GM12891 (cell line): ENCODE measurements at regions not wholly inside any gene's neighbourhood (a gene's known extent, or its start where the extent isn't known, plus 50 kb on each side); places are given as distances from the start of the nearest gene placed in this dataset.

ENCODE experiments used
- PAX5 ChIP-seq: IDR thresholded peaks from 2 replicates; pipeline ENCODE4 v1.6.1; 2011; ENCODE audit warnings: low read length, moderate library complexity, mild to moderate bottlenecking; ENCODE audit not compliant: insufficient read depth, severe bottlenecking
- POLR2A ChIP-seq: IDR thresholded peaks from 2 replicates; pipeline ENCODE4 v1.6.1; 2011; ENCODE audit warnings: low read depth, low read length, control low read depth
- POLR2AphosphoS5 ChIP-seq: IDR thresholded peaks from 2 replicates; pipeline ENCODE4 v1.6.1; 2011; ENCODE audit warnings: low read depth, low read length, control low read depth
- SPI1 ChIP-seq: IDR thresholded peaks from 2 replicates; pipeline ENCODE4 v1.6.1; 2011; ENCODE audit warnings: low read depth, low read length, control low read depth
- TAF1 ChIP-seq: IDR thresholded peaks from 2 replicates; pipeline ENCODE4 v1.6.1; 2011; ENCODE audit warnings: low read depth, low read length, control low read depth

GRCh38 chr5:163660486-163660885, 155.1 kb downstream of the MAT2B start:
- TF ChIP-seq POLR2A (no peak), POLR2AphosphoS5 (no peak), TAF1 (no peak), SPI1 (no peak), PAX5 (no peak)
